Activated naive CD4-positive, alpha-beta T cell treated with anti-CD3 and anti-CD28 coated beads, Interleukin-2, amount 50 U/mL, for 24 hours (primary cell): ENCODE measurements at regions not wholly inside any gene's neighbourhood (a gene's known extent, or its start where the extent isn't known, plus 50 kb on each side); places are given as distances from the start of the nearest gene placed in this dataset.

Experiments used
- H3K27ac Mint-ChIP-seq: one replicate; pipeline ENCODE4 v1.8.0; 2021; ENCODE audit warnings: mild to moderate bottlenecking, mixed read lengths
- H3K27me3 Mint-ChIP-seq: one replicate; pipeline ENCODE4 v1.8.0; 2021; ENCODE audit warnings: mixed read lengths
- H3K36me3 Mint-ChIP-seq: one replicate; pipeline ENCODE4 v1.8.0; 2021; ENCODE audit warnings: mixed read lengths
- H3K4me1 Mint-ChIP-seq: one replicate; pipeline ENCODE4 v1.8.0; 2021; ENCODE audit warnings: mixed read lengths
- H3K4me3 Mint-ChIP-seq: one replicate; pipeline ENCODE4 v1.8.0; 2021; ENCODE audit warnings: mild to moderate bottlenecking, mixed read lengths
- H3K9me3 Mint-ChIP-seq: one replicate; pipeline ENCODE4 v1.8.0; 2021; ENCODE audit warnings: mixed read lengths

GRCh38 chrX:39973810-39974209 is 123.9 kb downstream of the BCOR start:
- Mint-ChIP-seq H3K27me3 (no peaks in the 10 kb centered on the region), H3K4me1 (peaks cover 10% of the 10 kb centered on the region), H3K27ac (no peak overlapping the region), H3K9me3 (no peaks in the 10 kb centered on the region), H3K4me3 (no peak overlapping the region), H3K36me3 (no peaks in the 10 kb centered on the region)

DNA sequence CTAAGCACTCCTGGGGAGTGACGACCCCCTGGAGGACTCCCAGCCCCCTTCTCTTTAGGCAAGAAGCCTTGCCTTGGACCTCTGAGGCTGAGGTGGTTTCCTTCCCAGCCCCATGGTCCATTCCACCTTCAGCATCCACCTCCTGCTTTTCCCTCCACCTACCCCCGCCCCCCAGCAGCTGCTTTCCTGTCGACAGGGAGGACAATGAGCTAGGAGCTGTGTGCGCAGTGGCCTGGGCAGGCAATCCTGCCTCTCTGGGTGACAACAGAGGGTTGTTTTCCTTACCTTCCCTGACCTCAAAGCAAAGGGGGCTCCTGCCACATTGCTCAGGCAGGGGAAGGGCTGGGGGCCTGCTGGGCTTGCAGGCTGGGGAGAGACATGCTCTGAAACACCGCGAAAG is 123.5 kb downstream of the BCOR start:
- H3K4me1 Mint-ChIP-seq, result peaks cover 10% of the 10 kb centered on the region
- no peaks in the 10 kb centered on the region for H3K36me3 Mint-ChIP-seq
- no peak overlapping the region for H3K27ac Mint-ChIP-seq
- H3K9me3 Mint-ChIP-seq, result no peaks in the 10 kb centered on the region
- no peak overlapping the region for H3K4me3 Mint-ChIP-seq
- no peaks in the 10 kb centered on the region for H3K27me3 Mint-ChIP-seq

DNA sequence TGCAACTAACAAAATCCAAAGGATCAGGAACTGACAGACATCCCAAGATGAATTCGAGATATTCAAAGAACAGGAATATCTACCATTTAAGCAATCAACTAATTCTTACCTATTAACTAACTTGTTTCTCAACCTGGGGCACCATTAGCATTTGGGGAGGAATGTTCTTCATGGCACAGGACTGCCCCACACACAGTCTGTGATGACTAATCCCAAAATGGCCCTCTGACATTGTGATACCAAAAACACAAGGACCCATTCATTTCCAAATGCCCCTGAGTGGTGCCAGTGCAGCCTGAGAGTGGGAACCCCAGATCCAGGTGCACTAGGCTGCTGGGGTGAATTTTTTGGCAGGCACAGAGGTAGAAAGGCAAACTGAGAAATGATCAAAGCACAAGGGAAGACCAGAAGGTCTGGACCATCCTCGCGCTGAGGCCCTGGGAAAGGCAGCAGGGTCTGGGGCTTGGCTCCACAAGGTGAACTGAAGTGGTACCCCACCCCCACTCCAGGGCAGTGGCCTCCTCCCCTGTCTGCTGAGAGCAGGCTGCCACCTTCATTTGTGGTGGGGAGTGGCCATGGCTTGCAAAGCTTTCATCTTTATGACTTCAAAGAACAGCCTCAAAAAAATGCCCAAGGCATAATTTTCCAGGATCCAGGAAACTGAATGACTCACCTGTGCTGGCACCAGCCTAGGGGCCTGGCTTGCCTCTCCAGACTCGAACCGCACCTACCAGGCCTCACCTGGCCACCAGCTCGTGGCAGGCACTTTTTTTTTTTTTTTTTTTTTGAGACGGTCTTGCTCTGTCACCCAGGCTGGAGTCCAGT is 122.4 kb downstream of the BCOR start:
- Mint-ChIP-seq H3K36me3 (no peaks in the 10 kb centered on the region), H3K9me3 (no peaks in the 10 kb centered on the region), H3K4me3 (no peak overlapping the region), H3K27me3 (no peaks in the 10 kb centered on the region), H3K4me1 (peaks cover 8% of the 10 kb centered on the region), H3K27ac (no peak overlapping the region)

GRCh38 chrX:39981946-39982345 is 115.8 kb downstream of the BCOR start:
- no peaks in the 10 kb centered on the region for H3K9me3 Mint-ChIP-seq
- H3K4me1 Mint-ChIP-seq, result peaks cover 10% of the 10 kb centered on the region
- no peak overlapping the region for H3K4me3 Mint-ChIP-seq
- peaks cover 2% of the 10 kb centered on the region for H3K36me3 Mint-ChIP-seq
- no peak overlapping the region for H3K27ac Mint-ChIP-seq
- no peaks in the 10 kb centered on the region for H3K27me3 Mint-ChIP-seq

DNA sequence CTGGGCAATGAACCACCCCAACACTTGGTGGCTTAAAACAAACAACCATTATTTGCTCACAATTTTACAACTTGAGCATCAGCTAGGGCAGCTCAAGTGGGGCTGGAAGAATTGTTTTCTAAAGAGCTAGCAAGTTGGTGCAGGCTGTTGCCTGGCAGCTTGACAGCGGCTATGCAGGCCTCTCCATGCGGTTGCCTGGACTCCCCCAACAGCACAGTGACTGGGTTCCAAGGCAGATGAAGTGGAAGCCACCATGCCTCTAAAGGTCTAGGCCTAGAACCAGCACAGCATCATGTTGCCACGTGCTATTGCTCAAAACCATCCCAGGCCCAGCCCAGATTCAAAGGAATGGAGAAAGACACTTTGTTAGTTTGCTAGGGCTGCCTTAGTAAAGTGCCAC is 114.8 kb downstream of the BCOR start:
- no peak overlapping the region for H3K4me3 Mint-ChIP-seq
- H3K27me3 Mint-ChIP-seq, result no peaks in the 10 kb centered on the region
- H3K9me3 Mint-ChIP-seq, result no peaks in the 10 kb centered on the region
- peaks cover 8% of the 10 kb centered on the region for H3K4me1 Mint-ChIP-seq
- H3K27ac Mint-ChIP-seq, result no peak overlapping the region
- peaks cover 2% of the 10 kb centered on the region for H3K36me3 Mint-ChIP-seq

- Mint-ChIP-seq H3K27me3 (no peaks in the 10 kb centered on the region), H3K36me3 (peaks cover 2% of the 10 kb centered on the region), H3K4me3 (no peak overlapping the region), H3K27ac (no peak overlapping the region), H3K4me1 (peaks cover 4% of the 10 kb centered on the region), H3K9me3 (no peaks in the 10 kb centered on the region)
These were observed 114.0 kb downstream of the BCOR start for GRCh38 chrX:39983715-39984114.

- Mint-ChIP-seq H3K4me3 (no peak overlapping the region), H3K27ac (no peak overlapping the region), H3K27me3 (no peaks in the 10 kb centered on the region), H3K4me1 (peaks cover 4% of the 10 kb centered on the region), H3K9me3 (no peaks in the 10 kb centered on the region), H3K36me3 (peaks cover 2% of the 10 kb centered on the region)
These were observed 113.4 kb downstream of the BCOR start for GRCh38 chrX:39984191-39984956.

DNA sequence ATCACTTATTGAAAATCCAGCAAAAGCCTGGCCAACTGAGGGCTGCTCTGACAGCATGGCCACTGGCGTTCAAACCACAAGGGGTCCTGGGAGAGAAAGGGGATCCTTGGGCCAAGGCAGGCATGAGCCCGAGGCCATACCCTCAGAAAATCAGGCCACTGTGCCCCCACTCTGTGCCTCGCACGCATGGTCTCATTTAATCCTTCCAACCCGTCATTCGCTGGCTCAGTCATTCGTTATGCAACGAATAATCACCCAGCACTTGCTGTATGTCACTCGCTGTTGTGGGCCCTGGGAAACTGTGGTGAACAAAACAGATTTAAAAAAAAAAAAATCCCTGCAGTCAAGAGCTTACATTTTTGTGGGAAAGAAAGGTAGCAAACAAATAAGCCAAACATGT is 112.7 kb downstream of the BCOR start:
- peaks cover 2% of the 10 kb centered on the region for H3K36me3 Mint-ChIP-seq
- H3K27ac Mint-ChIP-seq, result no peak overlapping the region
- no peaks in the 10 kb centered on the region for H3K9me3 Mint-ChIP-seq
- H3K27me3 Mint-ChIP-seq, result no peaks in the 10 kb centered on the region
- H3K4me1 Mint-ChIP-seq, result peaks cover 4% of the 10 kb centered on the region
- H3K4me3 Mint-ChIP-seq, result no peak overlapping the region

GRCh38 chrX:39985551-39985950 is 112.2 kb downstream of the BCOR start:
- Mint-ChIP-seq H3K4me1 (peaks cover 2% of the 10 kb centered on the region), H3K4me3 (no peak overlapping the region), H3K27me3 (no peaks in the 10 kb centered on the region), H3K27ac (no peak overlapping the region), H3K36me3 (peaks cover 2% of the 10 kb centered on the region), H3K9me3 (no peaks in the 10 kb centered on the region)

DNA sequence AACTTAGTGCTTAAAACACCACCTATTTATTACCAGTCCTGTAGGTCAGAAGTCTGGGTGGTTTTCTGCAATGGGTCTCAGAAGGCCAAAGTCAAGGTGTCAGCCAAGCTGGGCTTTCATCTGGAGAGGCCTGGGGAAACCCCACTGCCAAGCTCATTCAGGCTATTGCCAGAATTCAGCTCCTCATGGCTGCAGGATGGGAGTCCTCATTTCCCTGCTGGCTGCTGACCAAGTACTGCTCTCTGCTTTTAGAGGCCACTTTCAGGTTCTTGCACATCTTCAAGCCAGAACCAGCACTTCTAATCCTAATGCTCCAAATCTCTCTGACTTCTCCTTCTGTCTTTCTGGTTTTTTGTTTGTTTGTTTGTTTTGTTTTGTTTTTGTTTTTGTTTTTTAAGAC is 109.3 kb downstream of the BCOR start:
- H3K36me3 Mint-ChIP-seq, result no peaks in the 10 kb centered on the region
- H3K9me3 Mint-ChIP-seq, result no peaks in the 10 kb centered on the region
- no peaks in the 10 kb centered on the region for H3K4me1 Mint-ChIP-seq
- no peak overlapping the region for H3K4me3 Mint-ChIP-seq
- no peaks in the 10 kb centered on the region for H3K27me3 Mint-ChIP-seq
- no peak overlapping the region for H3K27ac Mint-ChIP-seq

DNA sequence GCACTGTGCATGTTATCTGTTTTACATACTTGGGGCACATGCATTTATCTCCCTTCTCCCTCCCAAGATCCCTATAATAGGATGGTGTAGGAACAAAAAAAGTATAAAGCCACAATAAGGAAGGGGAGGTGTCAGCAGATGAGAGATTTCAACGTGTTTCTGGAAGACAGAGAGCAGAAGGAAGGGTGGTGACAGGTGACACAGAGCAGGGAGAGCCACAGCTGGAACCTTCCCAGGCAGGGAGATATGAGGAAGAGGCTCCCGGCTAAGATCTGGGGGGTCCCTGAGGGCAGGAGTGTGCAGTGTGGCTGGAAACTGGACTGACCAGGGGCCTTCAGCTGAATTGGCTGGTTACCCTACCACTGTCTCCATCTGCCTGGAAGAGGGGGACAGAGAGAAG is 107.4 kb downstream of the BCOR start:
- H3K4me3 Mint-ChIP-seq, result no peak overlapping the region
- H3K4me1 Mint-ChIP-seq, result no peaks in the 10 kb centered on the region
- H3K27ac Mint-ChIP-seq, result peak overlapping the region; percentile 12
- no peaks in the 10 kb centered on the region for H3K27me3 Mint-ChIP-seq
- no peaks in the 10 kb centered on the region for H3K9me3 Mint-ChIP-seq
- no peaks in the 10 kb centered on the region for H3K36me3 Mint-ChIP-seq

DNA sequence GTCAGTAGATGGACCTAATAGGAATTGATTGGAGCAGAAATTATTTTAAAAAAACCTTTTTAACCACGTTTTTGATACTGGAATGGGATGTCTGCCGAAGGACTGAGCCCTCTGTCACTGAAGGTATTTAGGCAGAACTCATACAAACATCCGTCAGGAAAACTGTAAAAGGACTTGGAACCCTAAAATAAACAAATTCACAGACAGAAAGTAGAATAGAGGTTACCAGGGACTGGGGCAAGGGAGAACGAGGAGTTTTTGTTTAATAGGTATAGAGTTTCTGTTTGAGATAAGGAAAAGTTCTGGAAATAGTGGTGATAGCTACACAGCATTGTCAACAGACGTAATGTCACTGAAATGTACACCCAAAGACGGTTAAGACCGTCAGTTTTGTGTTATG is 105.5 kb downstream of the BCOR start:
- no peaks in the 10 kb centered on the region for H3K27me3 Mint-ChIP-seq
- H3K27ac Mint-ChIP-seq, result no peak overlapping the region
- no peaks in the 10 kb centered on the region for H3K9me3 Mint-ChIP-seq
- no peak overlapping the region for H3K4me3 Mint-ChIP-seq
- no peaks in the 10 kb centered on the region for H3K36me3 Mint-ChIP-seq
- no peaks in the 10 kb centered on the region for H3K4me1 Mint-ChIP-seq

DNA sequence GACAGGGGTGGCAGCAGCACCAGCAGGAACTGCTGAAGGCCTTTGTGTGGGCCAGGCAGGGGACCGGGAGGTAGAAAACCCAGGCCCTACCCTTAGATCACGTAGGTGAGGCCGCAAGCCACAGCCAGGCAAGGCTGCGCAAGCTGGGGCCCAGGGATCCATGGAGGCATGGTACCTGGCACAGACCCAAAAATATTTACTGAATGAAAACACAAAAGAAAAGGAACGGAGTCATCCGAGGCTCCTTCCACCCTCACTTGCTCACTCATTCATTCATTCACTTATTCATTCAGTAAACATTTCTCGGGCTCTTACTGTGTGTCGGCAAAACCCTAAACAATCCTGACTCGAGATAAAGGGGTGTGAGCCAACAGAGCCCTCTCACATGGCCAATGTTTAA is 102.3 kb downstream of the BCOR start:
- no peaks in the 10 kb centered on the region for H3K27me3 Mint-ChIP-seq
- H3K4me3 Mint-ChIP-seq, result no peak overlapping the region
- H3K36me3 Mint-ChIP-seq, result no peaks in the 10 kb centered on the region
- no peaks in the 10 kb centered on the region for H3K4me1 Mint-ChIP-seq
- H3K27ac Mint-ChIP-seq, result no peak overlapping the region
- no peaks in the 10 kb centered on the region for H3K9me3 Mint-ChIP-seq

GRCh38 chrX:39996536-39996935 is 101.2 kb downstream of the BCOR start:
- Mint-ChIP-seq H3K4me1 (no peaks in the 10 kb centered on the region), H3K27ac (peak overlapping the region; percentile 46), H3K9me3 (no peaks in the 10 kb centered on the region), H3K27me3 (no peaks in the 10 kb centered on the region), H3K36me3 (no peaks in the 10 kb centered on the region), H3K4me3 (no peak overlapping the region)

- Mint-ChIP-seq H3K9me3 (no peaks in the 10 kb centered on the region), H3K27me3 (no peaks in the 10 kb centered on the region)
These were observed 98.9 kb downstream of the BCOR start for GRCh38 chrX:39998636-39999406.

More at GRCh38 chrX:39998636-39999406, 98.9 kb downstream of the BCOR start:
- H3K27ac Mint-ChIP-seq, result no peak overlapping the region
- no peaks in the 10 kb centered on the region for H3K36me3 Mint-ChIP-seq
- H3K4me3 Mint-ChIP-seq, result no peak overlapping the region
- no peaks in the 10 kb centered on the region for H3K4me1 Mint-ChIP-seq
